Neural cell (in vitro differentiated cells): ENCODE measurements at regions not wholly inside any gene's neighbourhood (a gene's known extent, or its start where the extent isn't known, plus 50 kb on each side); places are given as distances from the start of the nearest gene placed in this dataset.

Experiments used
- H2AFZ ChIP-seq: fragments of 200-600, 300-800 bp; sonication (generic), shearing (Covaris generic); 2 replicates; pipeline ENCODE4 v1.6.0; 2014; ENCODE audit warnings: low read depth, mild to moderate bottlenecking, antibody characterized with exemption, low read length, moderate library complexity
- H3F3A ChIP-seq: fragments of 200-600 bp; shearing (Covaris generic); 2 replicates; pipeline ENCODE4 v1.6.1; 2016; ENCODE audit warnings: mild to moderate bottlenecking, moderate library complexity, mixed read lengths, antibody characterized with exemption, low read length; ENCODE audit not compliant: insufficient read depth, poor library complexity, severe bottlenecking
- H3K27ac ChIP-seq: fragments of 200-600, 300-800 bp; sonication (generic), shearing (Covaris generic); 2 replicates; pipeline ENCODE4 v1.5.1; 2014; ENCODE audit warnings: mild to moderate bottlenecking, low read length, moderate library complexity
- H3K27me3 ChIP-seq: fragments of 300-800, 200-600 bp; sonication (generic), shearing (Covaris generic); 2 replicates; pipeline ENCODE4 v1.6.0; 2014; ENCODE audit warnings: mild to moderate bottlenecking, low read depth, low read length, moderate library complexity; ENCODE audit not compliant: insufficient read depth
- H3K36me3 ChIP-seq: fragments of 300-800, 200-600 bp; sonication (generic), shearing (Covaris generic); 2 replicates; pipeline ENCODE4 v1.5.1; 2014; ENCODE audit warnings: mild to moderate bottlenecking, antibody characterized with exemption, low read length, moderate library complexity; ENCODE audit not compliant: insufficient read depth
- H3K4me2 ChIP-seq: fragments of 300-800, 200-600 bp; sonication (generic), shearing (Covaris generic); 2 replicates; pipeline ENCODE4 v1.6.0; 2014; ENCODE audit warnings: mild to moderate bottlenecking, low read length
- H3K4me3 ChIP-seq: fragments of 300-800, 200-600 bp; sonication (generic), shearing (Covaris generic); 2 replicates; pipeline ENCODE4 v1.5.1; 2014; ENCODE audit warnings: mild to moderate bottlenecking, low read length, moderate library complexity
- H3K79me2 ChIP-seq: fragments of 200-600 bp; shearing (Covaris generic); replicated peaks from 2 replicates; pipeline ENCODE4 v1.6.0; 2014; ENCODE audit warnings: mild to moderate bottlenecking, low read length, moderate library complexity; ENCODE audit not compliant: insufficient read depth
- H3K9ac ChIP-seq: fragments of 300-800, 200-600 bp; sonication (generic), shearing (Covaris generic); 2 replicates; pipeline ENCODE4 v1.6.1; 2016; ENCODE audit warnings: mild to moderate bottlenecking, low read length, mixed read lengths
- H3K9me2 ChIP-seq: fragments of 200-600 bp; shearing (Covaris generic); 2 replicates; pipeline ENCODE4 v1.6.1; 2016; ENCODE audit warnings: mild to moderate bottlenecking, low read length, mixed read lengths; ENCODE audit not compliant: insufficient read depth
- H3K9me3 ChIP-seq: fragments of 200-600, 300-800 bp; sonication (generic), shearing (Covaris generic); 2 replicates; pipeline ENCODE4 v1.6.1; 2016; ENCODE audit warnings: mild to moderate bottlenecking, mixed run types, low read length, moderate library complexity, mixed read lengths
- H4K20me1 ChIP-seq: fragments of 200-600 bp; shearing (Covaris generic); 2 replicates; pipeline ENCODE4 v1.6.1; 2016; ENCODE audit warnings: mild to moderate bottlenecking, mixed run types; ENCODE audit not compliant: insufficient read depth
- EP300 ChIP-seq: fragments of 450-650 bp; conservative IDR thresholded peaks from 2 replicates; pipeline ENCODE4 v1.6.1; 2014; ENCODE audit warnings: antibody characterized with exemption, mild to moderate bottlenecking, moderate library complexity; ENCODE audit not compliant: poor library complexity, severe bottlenecking
- EZH2 ChIP-seq: fragments of 200-600, 300-800 bp; shearing (Covaris generic), sonication (generic); IDR thresholded peaks from 2 replicates; pipeline ENCODE4 v1.6.1; 2014; ENCODE audit warnings: antibody characterized with exemption, low read length, borderline replicate concordance, mild to moderate bottlenecking; ENCODE audit not compliant: insufficient read depth, poor library complexity, severe bottlenecking
- MXI1 ChIP-seq: fragments of 450-650 bp; conservative IDR thresholded peaks from 2 replicates; pipeline ENCODE4 v1.6.1; 2014; ENCODE audit warnings: antibody characterized with exemption, mild to moderate bottlenecking; ENCODE audit not compliant: poor library complexity, severe bottlenecking
- POLR2AphosphoS5 ChIP-seq: IDR thresholded peaks from 2 replicates; pipeline ENCODE4 v1.6.1; 2012
- RAD21 ChIP-seq: fragments of 450-650 bp; conservative IDR thresholded peaks from 2 replicates; pipeline ENCODE4 v1.6.1; 2014; ENCODE audit warnings: antibody characterized with exemption, mild to moderate bottlenecking, moderate library complexity
- REST ChIP-seq: IDR thresholded peaks from 2 replicates; pipeline ENCODE4 v1.6.1; 2012; ENCODE audit warnings: borderline replicate concordance
- SMC3 ChIP-seq: fragments of 450-650 bp; conservative IDR thresholded peaks from 2 replicates; pipeline ENCODE4 v1.6.1; 2014; ENCODE audit warnings: antibody characterized with exemption, mild to moderate bottlenecking, moderate library complexity; ENCODE audit not compliant: poor library complexity
- TAF1 ChIP-seq: IDR thresholded peaks from 2 replicates; pipeline ENCODE4 v1.6.1; 2012; ENCODE audit warnings: low read depth
- TF ChIP-seq, protein P1 (sequence below): fragments of 450-650 bp; IDR thresholded peaks from 2 replicates; pipeline ENCODE4 v1.5.1; 2014; ENCODE audit warnings: antibody characterized with exemption, mild to moderate bottlenecking, moderate library complexity; ENCODE audit not compliant: poor library complexity, severe bottlenecking

- no peaks in the 10 kb centered on the region for H3K36me3 ChIP-seq
- no peak overlapping the region for H3K27ac ChIP-seq
- H3K9ac ChIP-seq, result no peak overlapping the region
- no peaks in the 10 kb centered on the region for H4K20me1 ChIP-seq
- no peak overlapping the region for H3K4me3 ChIP-seq
- H2AFZ ChIP-seq, result no peak overlapping the region
- H3K27me3 ChIP-seq, result no peaks in the 10 kb centered on the region
- H3F3A ChIP-seq, result no peaks in the 10 kb centered on the region
- H3K4me2 ChIP-seq, result no peak overlapping the region
- no peaks in the 10 kb centered on the region for H3K9me3 ChIP-seq
- no peak for TF ChIP-seq TAF1
- TF ChIP-seq, protein P1, sequence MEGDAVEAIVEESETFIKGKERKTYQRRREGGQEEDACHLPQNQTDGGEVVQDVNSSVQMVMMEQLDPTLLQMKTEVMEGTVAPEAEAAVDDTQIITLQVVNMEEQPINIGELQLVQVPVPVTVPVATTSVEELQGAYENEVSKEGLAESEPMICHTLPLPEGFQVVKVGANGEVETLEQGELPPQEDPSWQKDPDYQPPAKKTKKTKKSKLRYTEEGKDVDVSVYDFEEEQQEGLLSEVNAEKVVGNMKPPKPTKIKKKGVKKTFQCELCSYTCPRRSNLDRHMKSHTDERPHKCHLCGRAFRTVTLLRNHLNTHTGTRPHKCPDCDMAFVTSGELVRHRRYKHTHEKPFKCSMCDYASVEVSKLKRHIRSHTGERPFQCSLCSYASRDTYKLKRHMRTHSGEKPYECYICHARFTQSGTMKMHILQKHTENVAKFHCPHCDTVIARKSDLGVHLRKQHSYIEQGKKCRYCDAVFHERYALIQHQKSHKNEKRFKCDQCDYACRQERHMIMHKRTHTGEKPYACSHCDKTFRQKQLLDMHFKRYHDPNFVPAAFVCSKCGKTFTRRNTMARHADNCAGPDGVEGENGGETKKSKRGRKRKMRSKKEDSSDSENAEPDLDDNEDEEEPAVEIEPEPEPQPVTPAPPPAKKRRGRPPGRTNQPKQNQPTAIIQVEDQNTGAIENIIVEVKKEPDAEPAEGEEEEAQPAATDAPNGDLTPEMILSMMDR, result no peak
- no peak for TF ChIP-seq SMC3
- no peak for TF ChIP-seq RAD21
- TF ChIP-seq REST, result no peak
- no peak for TF ChIP-seq POLR2AphosphoS5
- TF ChIP-seq MXI1, result no peak
- TF ChIP-seq EP300, result no peak
- no peak for TF ChIP-seq EZH2
- H3K79me2 ChIP-seq, result no peaks in the 10 kb centered on the region
- H3K9me2 ChIP-seq, result no peaks in the 10 kb centered on the region
Observed at GRCh38 chr13:68173111-68173510, 943.0 kb upstream of the PCDH9 start.

DNA sequence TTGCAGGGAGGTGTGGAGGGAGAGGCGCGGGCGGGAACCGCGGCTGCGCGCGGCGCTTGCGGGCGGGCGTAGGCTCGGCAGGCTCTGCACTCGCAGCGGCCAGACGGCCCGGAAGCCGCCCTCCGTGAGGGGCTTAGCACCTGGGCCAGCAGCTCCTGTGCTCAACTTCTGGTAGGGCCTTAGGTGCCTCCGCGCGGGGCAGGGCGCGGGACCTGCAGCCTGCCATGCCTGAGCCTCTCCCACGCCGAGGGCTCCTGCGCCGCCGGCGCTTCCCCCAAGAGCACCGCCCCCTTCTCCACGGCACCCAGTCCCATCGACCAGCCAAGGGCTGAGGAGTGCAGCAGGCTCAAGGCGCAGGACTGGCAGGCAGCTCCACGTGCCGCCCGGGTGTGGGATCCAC lies 940.8 kb upstream of the PCDH9 start:
- H3K4me3 ChIP-seq, result no peak overlapping the region
- no peak overlapping the region for H3K4me2 ChIP-seq
- no peak overlapping the region for H3K9ac ChIP-seq
- no peaks in the 10 kb centered on the region for H4K20me1 ChIP-seq
- H3K36me3 ChIP-seq, result no peaks in the 10 kb centered on the region
- no peak overlapping the region for H3K27ac ChIP-seq
- H3K27me3 ChIP-seq, result no peaks in the 10 kb centered on the region
- H3K79me2 ChIP-seq, result no peaks in the 10 kb centered on the region
- H3K9me2 ChIP-seq, result no peaks in the 10 kb centered on the region
- H3K9me3 ChIP-seq, result no peaks in the 10 kb centered on the region
- no peak for TF ChIP-seq SMC3
- TF ChIP-seq EZH2, result no peak
- TF ChIP-seq POLR2AphosphoS5, result no peak
- TF ChIP-seq TAF1, result no peak
- no peak for TF ChIP-seq RAD21
- no peak for TF ChIP-seq EP300
- TF ChIP-seq REST, result no peak
- TF ChIP-seq, protein P1, result no peak
- no peak for TF ChIP-seq MXI1
- H3F3A ChIP-seq, result no peaks in the 10 kb centered on the region
- no peak overlapping the region for H2AFZ ChIP-seq
